ENCODE measurements at regions not wholly inside any gene's neighbourhood (a gene's known extent, or its start where the extent isn't known, plus 50 kb on each side); places are given as distances from the start of the nearest gene placed in this dataset.
A peak's percentile ranks its signal among the peaks of the same experiment; 100 is the strongest.

DNA sequence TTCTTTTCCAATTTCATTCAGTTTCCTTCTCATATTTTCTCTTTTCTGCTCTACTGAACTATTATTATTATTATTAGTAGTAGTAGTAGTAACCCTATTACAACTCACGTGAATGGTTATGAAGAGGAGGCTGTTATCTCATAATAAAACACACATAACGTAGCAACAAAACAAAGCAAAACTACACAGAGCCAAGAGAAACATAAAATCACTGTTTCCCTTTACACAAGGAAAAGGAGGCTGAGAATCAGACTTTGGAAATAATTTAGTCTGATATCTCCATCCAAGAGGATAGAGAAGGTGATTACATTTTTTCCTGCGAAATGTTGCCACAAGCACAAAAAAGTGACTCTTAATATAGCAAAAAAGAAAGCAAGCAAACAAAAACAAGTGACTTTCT lies 975.8 kb upstream of the FLRT2 start:
- no peaks in the 10 kb centered on the region for H3K4me1 ChIP-seq (ENCODE audit: insufficient read depth)
- H3K36me3 ChIP-seq (ENCODE audit: insufficient read depth), result no peaks in the 10 kb centered on the region; the same call in 1 of the 2 replicates
- Mint-ChIP-seq H3K9me3 (peaks cover 15% of the 10 kb centered on the region), H3K4me3 (no peak overlapping the region), H3K4me1 (peaks cover 4% of the 10 kb centered on the region; the same call in 2 of the 3 replicates), H3K27me3 (ENCODE audit: insufficient read depth, low read depth, poor library complexity) (peaks cover under 1% of the 10 kb centered on the region), H3K36me3 (ENCODE audit: low read depth) (peaks cover 14% of the 10 kb centered on the region), H3K27ac (no peak overlapping the region)
- H4K20me1 ChIP-seq (replicated peaks; ENCODE audit: insufficient read depth), result no peaks in the 10 kb centered on the region
- no peaks in the 10 kb centered on the region for H3K27me3 ChIP-seq (ENCODE audit: insufficient read depth)
- no peak for TF ChIP-seq EZH2 (IDR thresholded peaks at IDR 0.05; ENCODE audit: low read depth, unreplicated experiment)
- TF ChIP-seq STAT1 (IDR thresholded peaks at IDR 0.05; ENCODE audit: unreplicated experiment), result no peak
- no peak for TF ChIP-seq CREB1 (CRISPR knock-in tag; IDR thresholded peaks at IDR 0.05; ENCODE audit: low read depth)
- H3K4me2 ChIP-seq, result no peak overlapping the region
- ATAC-seq (no peak), DNase-seq (ENCODE audit: low spot score) (no peak)
- no peaks in the 10 kb centered on the region for H3K79me2 ChIP-seq (replicated peaks; ENCODE audit: insufficient read depth)
- no peak overlapping the region for H3K4me3 ChIP-seq
- H3K9me2 ChIP-seq (ENCODE audit: insufficient read depth), result peaks cover 10% of the 10 kb centered on the region; the same call in 1 of the 2 replicates
- no peak overlapping the region for H3K27ac ChIP-seq (ENCODE audit: low read depth)
- no peaks in the 10 kb centered on the region for H3F3A ChIP-seq (replicated peaks; ENCODE audit: low read depth)
- peak overlapping the region; percentile 72 for H2AFZ ChIP-seq

DNA sequence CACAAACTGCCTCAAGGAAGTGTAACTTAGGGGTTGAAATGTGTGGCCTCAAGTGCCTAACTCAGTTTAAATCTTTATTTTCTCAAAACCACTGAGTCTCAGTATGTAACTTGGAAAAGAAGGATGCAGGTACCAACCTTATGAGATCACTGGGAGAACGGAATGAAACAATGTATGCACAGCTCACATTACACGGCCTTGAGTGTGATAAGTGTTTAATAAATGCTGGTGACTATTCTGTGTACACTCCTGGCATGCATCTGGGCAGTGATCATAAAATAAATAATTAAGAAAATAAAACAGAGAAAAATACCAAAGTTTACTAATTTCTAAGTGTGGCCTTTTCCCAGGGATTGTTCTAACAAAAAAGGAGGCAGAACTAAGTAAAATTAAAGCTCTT lies 974.5 kb upstream of the FLRT2 start:
- Histone ChIP-seq H3K36me3 (ENCODE audit: insufficient read depth) (no peaks in the 10 kb centered on the region; the same call in 1 of the 2 replicates), H3K27ac (ENCODE audit: low read depth) (no peak overlapping the region), H3K4me1 (ENCODE audit: insufficient read depth) (no peaks in the 10 kb centered on the region), H3K4me2 (no peak overlapping the region), H3K27me3 (ENCODE audit: insufficient read depth) (no peaks in the 10 kb centered on the region), H3F3A (replicated peaks; ENCODE audit: low read depth) (no peaks in the 10 kb centered on the region), H3K9me2 (ENCODE audit: insufficient read depth) (peaks cover 12% of the 10 kb centered on the region; the same call in 1 of the 2 replicates), H3K4me3 (no peak overlapping the region), H4K20me1 (replicated peaks; ENCODE audit: insufficient read depth) (no peaks in the 10 kb centered on the region), H3K79me2 (replicated peaks; ENCODE audit: insufficient read depth) (no peaks in the 10 kb centered on the region), H2AFZ (no peak overlapping the region)
- Mint-ChIP-seq H3K4me1 (no peaks in the 10 kb centered on the region), H3K4me3 (no peak overlapping the region), H3K27me3 (ENCODE audit: insufficient read depth, low read depth, poor library complexity) (no peaks in the 10 kb centered on the region), H3K27ac (no peak overlapping the region), H3K9me3 (peaks cover 15% of the 10 kb centered on the region), H3K36me3 (ENCODE audit: low read depth) (peaks cover 14% of the 10 kb centered on the region)
- TF ChIP-seq EZH2phosphoT487 (IDR thresholded peaks at IDR 0.05; ENCODE audit: unreplicated experiment) (no peak), ZNF114 (CRISPR knock-in tag; IDR thresholded peaks at IDR 0.05) (no peak), STAT1 (IDR thresholded peaks at IDR 0.05; ENCODE audit: unreplicated experiment) (no peak)
- TF ChIP-seq, protein P1, sequence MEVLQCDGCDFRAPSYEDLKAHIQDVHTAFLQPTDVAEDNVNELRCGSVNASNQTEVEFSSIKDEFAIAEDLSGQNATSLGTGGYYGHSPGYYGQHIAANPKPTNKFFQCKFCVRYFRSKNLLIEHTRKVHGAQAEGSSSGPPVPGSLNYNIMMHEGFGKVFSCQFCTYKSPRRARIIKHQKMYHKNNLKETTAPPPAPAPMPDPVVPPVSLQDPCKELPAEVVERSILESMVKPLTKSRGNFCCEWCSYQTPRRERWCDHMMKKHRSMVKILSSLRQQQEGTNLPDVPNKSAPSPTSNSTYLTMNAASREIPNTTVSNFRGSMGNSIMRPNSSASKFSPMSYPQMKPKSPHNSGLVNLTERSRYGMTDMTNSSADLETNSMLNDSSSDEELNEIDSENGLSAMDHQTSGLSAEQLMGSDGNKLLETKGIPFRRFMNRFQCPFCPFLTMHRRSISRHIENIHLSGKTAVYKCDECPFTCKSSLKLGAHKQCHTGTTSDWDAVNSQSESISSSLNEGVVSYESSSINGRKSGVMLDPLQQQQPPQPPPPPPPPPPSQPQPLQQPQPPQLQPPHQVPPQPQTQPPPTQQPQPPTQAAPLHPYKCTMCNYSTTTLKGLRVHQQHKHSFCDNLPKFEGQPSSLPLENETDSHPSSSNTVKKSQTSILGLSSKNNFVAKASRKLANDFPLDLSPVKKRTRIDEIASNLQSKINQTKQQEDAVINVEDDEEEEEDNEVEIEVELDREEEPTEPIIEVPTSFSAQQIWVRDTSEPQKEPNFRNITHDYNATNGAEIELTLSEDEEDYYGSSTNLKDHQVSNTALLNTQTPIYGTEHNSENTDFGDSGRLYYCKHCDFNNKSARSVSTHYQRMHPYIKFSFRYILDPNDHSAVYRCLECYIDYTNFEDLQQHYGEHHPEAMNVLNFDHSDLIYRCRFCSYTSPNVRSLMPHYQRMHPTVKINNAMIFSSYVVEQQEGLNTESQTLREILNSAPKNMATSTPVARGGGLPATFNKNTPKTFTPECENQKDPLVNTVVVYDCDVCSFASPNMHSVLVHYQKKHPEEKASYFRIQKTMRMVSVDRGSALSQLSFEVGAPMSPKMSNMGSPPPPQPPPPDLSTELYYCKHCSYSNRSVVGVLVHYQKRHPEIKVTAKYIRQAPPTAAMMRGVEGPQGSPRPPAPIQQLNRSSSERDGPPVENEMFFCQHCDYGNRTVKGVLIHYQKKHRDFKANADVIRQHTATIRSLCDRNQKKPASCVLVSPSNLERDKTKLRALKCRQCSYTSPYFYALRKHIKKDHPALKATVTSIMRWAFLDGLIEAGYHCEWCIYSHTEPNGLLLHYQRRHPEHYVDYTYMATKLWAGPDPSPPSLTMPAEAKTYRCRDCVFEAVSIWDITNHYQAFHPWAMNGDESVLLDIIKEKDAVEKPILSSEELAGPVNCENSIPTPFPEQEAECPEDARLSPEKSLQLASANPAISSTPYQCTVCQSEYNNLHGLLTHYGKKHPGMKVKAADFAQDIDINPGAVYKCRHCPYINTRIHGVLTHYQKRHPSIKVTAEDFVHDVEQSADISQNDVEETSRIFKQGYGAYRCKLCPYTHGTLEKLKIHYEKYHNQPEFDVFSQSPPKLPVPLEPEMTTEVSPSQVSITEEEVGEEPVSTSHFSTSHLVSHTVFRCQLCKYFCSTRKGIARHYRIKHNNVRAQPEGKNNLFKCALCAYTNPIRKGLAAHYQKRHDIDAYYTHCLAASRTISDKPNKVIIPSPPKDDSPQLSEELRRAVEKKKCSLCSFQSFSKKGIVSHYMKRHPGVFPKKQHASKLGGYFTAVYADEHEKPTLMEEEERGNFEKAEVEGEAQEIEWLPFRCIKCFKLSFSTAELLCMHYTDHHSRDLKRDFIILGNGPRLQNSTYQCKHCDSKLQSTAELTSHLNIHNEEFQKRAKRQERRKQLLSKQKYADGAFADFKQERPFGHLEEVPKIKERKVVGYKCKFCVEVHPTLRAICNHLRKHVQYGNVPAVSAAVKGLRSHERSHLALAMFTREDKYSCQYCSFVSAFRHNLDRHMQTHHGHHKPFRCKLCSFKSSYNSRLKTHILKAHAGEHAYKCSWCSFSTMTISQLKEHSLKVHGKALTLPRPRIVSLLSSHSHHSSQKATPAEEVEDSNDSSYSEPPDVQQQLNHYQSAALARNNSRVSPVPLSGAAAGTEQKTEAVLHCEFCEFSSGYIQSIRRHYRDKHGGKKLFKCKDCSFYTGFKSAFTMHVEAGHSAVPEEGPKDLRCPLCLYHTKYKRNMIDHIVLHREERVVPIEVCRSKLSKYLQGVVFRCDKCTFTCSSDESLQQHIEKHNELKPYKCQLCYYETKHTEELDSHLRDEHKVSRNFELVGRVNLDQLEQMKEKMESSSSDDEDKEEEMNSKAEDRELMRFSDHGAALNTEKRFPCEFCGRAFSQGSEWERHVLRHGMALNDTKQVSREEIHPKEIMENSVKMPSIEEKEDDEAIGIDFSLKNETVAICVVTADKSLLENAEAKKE (CRISPR knock-in tag; IDR thresholded peaks at IDR 0.05), result no peak
- TF ChIP-seq, protein P2, sequence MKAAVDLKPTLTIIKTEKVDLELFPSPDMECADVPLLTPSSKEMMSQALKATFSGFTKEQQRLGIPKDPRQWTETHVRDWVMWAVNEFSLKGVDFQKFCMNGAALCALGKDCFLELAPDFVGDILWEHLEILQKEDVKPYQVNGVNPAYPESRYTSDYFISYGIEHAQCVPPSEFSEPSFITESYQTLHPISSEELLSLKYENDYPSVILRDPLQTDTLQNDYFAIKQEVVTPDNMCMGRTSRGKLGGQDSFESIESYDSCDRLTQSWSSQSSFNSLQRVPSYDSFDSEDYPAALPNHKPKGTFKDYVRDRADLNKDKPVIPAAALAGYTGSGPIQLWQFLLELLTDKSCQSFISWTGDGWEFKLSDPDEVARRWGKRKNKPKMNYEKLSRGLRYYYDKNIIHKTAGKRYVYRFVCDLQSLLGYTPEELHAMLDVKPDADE (IDR thresholded peaks at IDR 0.05), result no peak
- no peak for DNase-seq (ENCODE audit: low spot score)
- no peak for ATAC-seq

Measured in GM23338 (cell line).